ENCODE measurements at regions not wholly inside any gene's neighbourhood (a gene's known extent, or its start where the extent isn't known, plus 50 kb on each side); places are given as distances from the start of the nearest gene placed in this dataset.

- Histone ChIP-seq H3K4me3 (no peak overlapping the region), H3K27ac (ENCODE audit: extremely low read depth, low read depth, low read length) (no peak overlapping the region), H3K9ac (ENCODE audit: insufficient read depth in 1 of 2, low read depth in 2 of 2, low read length in 2 of 2) (no peak overlapping the region), H3K36me3 (ENCODE audit: control insufficient read depth, insufficient read depth, low read length) (no peaks in the 10 kb centered on the region), H3K9me3 (replicated peaks; ENCODE audit: control insufficient read depth, insufficient read depth, low read depth, low read length) (no peaks in the 10 kb centered on the region), H3K4me2 (ENCODE audit: insufficient read depth, low read length) (no peak overlapping the region), H3K9me1 (ENCODE audit: control insufficient read depth, insufficient read depth, low read length) (no peaks in the 10 kb centered on the region), H3K27me3 (ENCODE audit: control insufficient read depth in 2 of 2, insufficient read depth in 2 of 2, low read length in 2 of 2) (no peaks in the 10 kb centered on the region), H2AFZ (ENCODE audit: low read depth, low read length) (no peak overlapping the region), H3K4me1 (replicated peaks in 1 of 2; ENCODE audit: control insufficient read depth in 2 of 2, insufficient read depth in 2 of 2, low read length in 2 of 2) (no peaks in the 10 kb centered on the region), H3K79me2 (ENCODE audit: control insufficient read depth, insufficient read depth, low read length) (peaks cover 31% of the 10 kb centered on the region), H4K20me1 (replicated peaks; ENCODE audit: control insufficient read depth, insufficient read depth, low read length) (peaks cover 3% of the 10 kb centered on the region; the same call in 1 of the 2 replicates)
- ChIA-PET CTCF (ENCODE audit: low intra/inter-chr PET ratio) (no interaction called here), POLR2A (no interaction called here)
- TF ChIP-seq MITF (IDR thresholded peaks at IDR 0.05) (no peak), MNT (conservative IDR thresholded peaks at IDR 0.05) (no peak), BRF2 (IDR thresholded peaks at IDR 0.05; ENCODE audit: borderline replicate concordance, insufficient read depth, insufficient read length) (no peak), IRF2 (CRISPR knock-in tag; IDR thresholded peaks at IDR 0.05) (no peak), KDM5B (IDR thresholded peaks at IDR 0.05; ENCODE audit: insufficient replicate concordance, low read depth, low read length) (no peak)
- in situ Hi-C loops (cut with MboI): no loop called here
- WGBS (ENCODE audit: insufficient coverage, low coverage, missing lambda C conversion rate): 68% methylated on average over 2 of the region's 2 CpGs
- BruUV-seq (replicated peaks): no TSS peak
- intact Hi-C loops (cut with micrococcal nuclease): no loop called here
- DNase-seq (ENCODE audit: extremely low read depth in 1 of 4, low spot score in 3 of 4): no peak
- ATAC-seq: no peak
- FAIRE-seq: no peak
Observed at GRCh38 chrX:121216641-121217374, 169.4 kb downstream of the GLUD2 start.

Measured in K562 (cell line).